ENCODE measurements at regions not wholly inside any gene's neighbourhood (a gene's known extent, or its start where the extent isn't known, plus 50 kb on each side); places are given as distances from the start of the nearest gene placed in this dataset.
"Not testable (repeated sequence)": the region's sequence is repeated elsewhere in the genome, so short reads cannot be mapped to it uniquely, and the experiment has no call there.

- no peak for DNase-seq (ENCODE audit: low read depth, low spot score)
Observed at GRCh38 chr7:50856231-50856630, 73.5 kb upstream of the GRB10 start.

GRCh38 chr7:50855526-50855925 is 72.8 kb upstream of the GRB10 start:
- no peak for DNase-seq (ENCODE audit: low read depth, low spot score)

GRCh38 chr7:50854831-50855230 is 72.1 kb upstream of the GRB10 start:
- DNase-seq (ENCODE audit: low read depth, low spot score) = peak; percentile 11

GRCh38 chr7:50854247-50854646 is 71.6 kb upstream of the GRB10 start:
- DNase-seq (ENCODE audit: low read depth, low spot score) = no peak

GRCh38 chr7:50853311-50853710 is 70.6 kb upstream of the GRB10 start:
- DNase-seq (ENCODE audit: low read depth, low spot score) = peak; percentile 14

GRCh38 chr7:50852901-50853300 is 70.2 kb upstream of the GRB10 start:
- DNase-seq (ENCODE audit: low read depth, low spot score) = no peak

- no peak for DNase-seq (ENCODE audit: low read depth, low spot score)
Observed at GRCh38 chr7:50851891-50852290, 69.2 kb upstream of the GRB10 start.

- no peak for DNase-seq (ENCODE audit: low read depth, low spot score)
Observed at GRCh38 chr7:50851451-50851850, 68.8 kb upstream of the GRB10 start.

GRCh38 chr7:50849991-50850390 is 67.3 kb upstream of the GRB10 start:
- no peak for DNase-seq (ENCODE audit: low read depth, low spot score)

- no peak for DNase-seq (ENCODE audit: low read depth, low spot score)
Observed at GRCh38 chr7:50848203-50848602, 65.5 kb upstream of the GRB10 start.

- DNase-seq (ENCODE audit: low read depth, low spot score) = not testable (repeated sequence)
Observed at GRCh38 chr7:50844861-50845260, 62.2 kb upstream of the GRB10 start.

GRCh38 chr7:50842041-50842440 is 59.3 kb upstream of the GRB10 start:
- DNase-seq (ENCODE audit: low read depth, low spot score) = no peak

GRCh38 chr7:50838675-50839377 is 56.1 kb upstream of the GRB10 start:
- DNase-seq (ENCODE audit: low read depth, low spot score) = no peak

GRCh38 chr7:50837965-50838364 is 55.3 kb upstream of the GRB10 start:
- no peak for DNase-seq (ENCODE audit: low read depth, low spot score)

GRCh38 chr7:50836646-50837045 is 54.0 kb upstream of the GRB10 start:
- no peak for DNase-seq (ENCODE audit: low read depth, low spot score)

GRCh38 chr7:50835156-50835555 is 52.5 kb upstream of the GRB10 start:
- DNase-seq (ENCODE audit: low read depth, low spot score) = no peak

- no peak for DNase-seq (ENCODE audit: low read depth, low spot score)
Observed at GRCh38 chr7:50834679-50835078, 52.0 kb upstream of the GRB10 start.

GRCh38 chr7:50834031-50834535 is 51.4 kb upstream of the GRB10 start:
- DNase-seq (ENCODE audit: low read depth, low spot score) = no peak

- no peak for DNase-seq (ENCODE audit: low read depth, low spot score)
Observed at GRCh38 chr7:50832744-50833143, 50.0 kb upstream of the GRB10 start.
